ENCODE measurements at regions not wholly inside any gene's neighbourhood (a gene's known extent, or its start where the extent isn't known, plus 50 kb on each side); places are given as distances from the start of the nearest gene placed in this dataset.

DNA sequence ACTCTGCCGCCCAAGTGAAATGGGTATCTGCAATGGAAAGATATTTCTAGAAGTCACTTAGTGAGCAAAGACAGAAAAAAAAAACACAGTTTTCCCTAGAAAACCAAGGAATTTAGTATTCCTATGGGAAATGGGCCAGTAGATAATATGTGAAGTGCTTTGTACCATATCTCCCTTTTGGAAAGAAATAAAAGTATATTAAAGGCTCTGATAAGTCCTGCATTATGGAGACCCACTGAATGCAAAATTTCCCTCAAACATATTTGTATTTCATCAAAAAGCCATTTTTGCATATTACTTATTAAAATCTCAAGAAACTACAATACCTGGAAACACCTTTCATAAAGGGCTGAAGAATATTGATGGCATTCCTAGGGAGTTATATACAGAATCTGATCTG lies 51.6 kb upstream of the DYNLRB2 start:
- intact Hi-C loops (cut with micrococcal nuclease) = no loop called here
- H3K27ac Mint-ChIP-seq = no peak overlapping the region

DNA sequence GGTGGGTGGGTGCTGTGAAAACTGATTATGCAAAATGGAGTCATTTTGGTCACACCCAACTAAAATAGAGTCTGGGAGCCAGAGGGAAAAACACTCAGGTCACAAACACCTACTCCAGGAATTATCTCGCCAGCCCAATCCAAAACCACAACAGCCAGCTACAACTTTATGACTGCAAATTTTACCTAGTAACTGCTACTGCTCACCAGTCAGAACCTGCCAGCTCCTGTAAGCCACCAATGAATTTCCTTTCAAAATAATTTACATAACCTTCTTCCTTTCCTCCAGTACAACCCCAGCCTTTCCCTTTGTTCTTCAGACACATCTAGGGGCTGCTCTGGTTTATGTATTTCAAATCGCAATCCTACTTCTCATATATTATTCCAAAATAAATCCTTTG lies 52.6 kb upstream of the DYNLRB2 start:
- ChIA-PET CTCF (no interaction called here), POLR2A (no interaction called here)
- DNase-seq = no peak
- Mint-ChIP-seq H3K27ac (no peak overlapping the region), H3K4me3 (no peak overlapping the region), H3K36me3 (peaks cover 0 to 3% (median 0%) of the 10 kb centered on the region in 5 donors), H3K4me1 (peaks cover 0 to 2% (median 0%) of the 10 kb centered on the region in 7 donors), H3K9me3 (peaks cover 0 to 5% (median 0%) of the 10 kb centered on the region in 11 donors), H3K27me3 (peaks cover 5 to 25% (median 16%) of the 10 kb centered on the region in 5 donors)
- Histone ChIP-seq H3K27me3 (ENCODE audit: control insufficient read depth in 2 of 2, insufficient read depth in 2 of 2, low read length in 2 of 2) (no peaks in the 10 kb centered on the region), H3K27ac (ENCODE audit: low read depth, low read length) (no peak overlapping the region), H3K4me1 (ENCODE audit: control insufficient read depth in 2 of 2, insufficient read depth in 2 of 2, low read length in 2 of 2) (no peaks in the 10 kb centered on the region), H3K9me3 (ENCODE audit: control insufficient read depth in 2 of 3, low read length in 3 of 3) (no peaks in the 10 kb centered on the region), H3K4me3 (ENCODE audit: low read length) (no peak overlapping the region), H3K36me3 (ENCODE audit: control insufficient read depth in 2 of 3, insufficient read depth in 3 of 3, low read length in 3 of 3) (no peaks in the 10 kb centered on the region)
- no peak for ATAC-seq
- intact Hi-C loops (cut with micrococcal nuclease) = no loop called here

More for the DNA sequence above, 51.6 kb upstream of the DYNLRB2 start:
- Histone ChIP-seq H3K27ac (ENCODE audit: low read depth, low read length) (no peak overlapping the region), H3K4me1 (ENCODE audit: control insufficient read depth in 2 of 2, insufficient read depth in 2 of 2, low read length in 2 of 2) (no peaks in the 10 kb centered on the region), H3K27me3 (ENCODE audit: control insufficient read depth in 2 of 2, insufficient read depth in 2 of 2, low read length in 2 of 2) (no peaks in the 10 kb centered on the region), H3K9me3 (ENCODE audit: control insufficient read depth in 2 of 3, low read length in 3 of 3) (no peaks in the 10 kb centered on the region), H3K36me3 (ENCODE audit: control insufficient read depth in 2 of 3, insufficient read depth in 3 of 3, low read length in 3 of 3) (no peaks in the 10 kb centered on the region), H3K4me3 (ENCODE audit: low read length) (no peak overlapping the region)
- Mint-ChIP-seq H3K27me3 (peaks cover 2 to 25% (median 15%) of the 10 kb centered on the region in 5 donors), H3K36me3 (no peaks in the 10 kb centered on the region), H3K9me3 (peaks cover 0 to 2% (median 0%) of the 10 kb centered on the region in 11 donors), H3K4me3 (no peak overlapping the region), H3K4me1 (no peaks in the 10 kb centered on the region)
- DNase-seq = no peak
- CTCF ChIA-PET = no interaction called here
- POLR2A ChIA-PET = no interaction called here
- no peak for ATAC-seq

DNA sequence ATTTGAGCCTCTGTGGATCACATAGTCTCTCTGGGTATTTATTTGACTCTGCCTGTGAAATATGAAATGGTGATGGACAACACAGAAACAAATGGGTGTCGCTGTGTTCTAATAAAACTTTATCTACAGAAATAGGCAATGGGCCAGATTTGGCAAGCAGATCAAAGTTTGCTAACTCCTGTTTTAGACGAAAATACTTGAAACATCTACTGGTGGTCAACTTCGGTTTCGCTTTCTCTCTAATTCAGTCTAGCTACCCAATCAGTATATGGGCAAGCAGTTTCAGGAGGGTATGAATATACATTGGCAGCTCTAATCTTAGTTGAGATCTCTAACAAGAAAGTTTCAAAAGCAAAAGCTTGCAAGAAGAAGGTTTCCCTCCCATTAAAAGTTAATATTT lies 60.1 kb upstream of the DYNLRB2 start:
- Mint-ChIP-seq H3K27ac (no peak overlapping the region), H3K36me3 (peaks cover 0 to 3% (median 0%) of the 10 kb centered on the region in 5 donors), H3K4me3 (no peak overlapping the region), H3K4me1 (peaks cover 0 to 2% (median 0%) of the 10 kb centered on the region in 7 donors), H3K9me3 (peaks cover 0 to 8% (median 0%) of the 10 kb centered on the region in 11 donors), H3K27me3 (peaks cover 7 to 25% (median 12%) of the 10 kb centered on the region in 5 donors)
- Histone ChIP-seq H3K9me3 (ENCODE audit: control insufficient read depth in 2 of 3, low read length in 3 of 3) (no peaks in the 10 kb centered on the region), H3K27ac (ENCODE audit: low read depth, low read length) (no peak overlapping the region), H3K4me3 (ENCODE audit: low read length) (no peak overlapping the region), H3K4me1 (ENCODE audit: control insufficient read depth in 2 of 2, insufficient read depth in 2 of 2, low read length in 2 of 2) (no peaks in the 10 kb centered on the region), H3K36me3 (ENCODE audit: control insufficient read depth in 2 of 3, insufficient read depth in 3 of 3, low read length in 3 of 3) (no peaks in the 10 kb centered on the region), H3K27me3 (ENCODE audit: control insufficient read depth in 2 of 2, insufficient read depth in 2 of 2, low read length in 2 of 2) (no peaks in the 10 kb centered on the region)
- intact Hi-C loops (cut with micrococcal nuclease) = no loop called here
- ChIA-PET POLR2A (no interaction called here), CTCF (interaction anchor here (0.6 kb wide), 1 partner anchor 15 kb away, joined by 3 read pairs; no protein-coding TSS in a partner anchor)
- ATAC-seq (no peak), DNase-seq (no peak)

DNA sequence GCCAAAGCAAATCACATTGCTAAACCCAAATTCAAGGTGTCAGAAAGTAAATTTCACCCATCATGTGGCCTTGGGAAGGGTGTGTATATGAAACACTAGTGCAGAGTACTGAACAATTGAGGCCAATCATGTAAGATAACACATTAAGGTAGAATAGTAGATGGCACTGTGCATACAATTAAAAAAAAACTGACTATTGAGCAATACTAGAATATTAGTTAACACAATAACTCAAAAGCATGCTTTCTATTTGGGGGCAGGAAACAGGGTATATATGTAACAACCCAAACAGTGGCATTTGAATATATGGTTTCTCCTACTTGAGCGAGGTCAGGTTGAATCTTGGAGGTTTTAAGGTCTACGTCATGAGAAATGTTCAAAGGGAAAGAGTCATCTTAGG lies 63.0 kb upstream of the DYNLRB2 start:
- ChIA-PET POLR2A (no interaction called here), CTCF (no interaction called here)
- Mint-ChIP-seq H3K27ac (no peak overlapping the region), H3K4me1 (no peaks in the 10 kb centered on the region), H3K4me3 (no peak overlapping the region), H3K27me3 (peaks cover 0 to 14% (median 13%) of the 10 kb centered on the region in 5 donors), H3K9me3 (peaks cover 0 to 4% (median 0%) of the 10 kb centered on the region in 11 donors), H3K36me3 (no peaks in the 10 kb centered on the region)
- intact Hi-C loops (cut with micrococcal nuclease) = no loop called here
- H3K36me3 ChIP-seq (ENCODE audit: control insufficient read depth in 2 of 3, insufficient read depth in 3 of 3, low read length in 3 of 3) = no peaks in the 10 kb centered on the region
- no peaks in the 10 kb centered on the region for H3K27me3 ChIP-seq (ENCODE audit: control insufficient read depth in 2 of 2, insufficient read depth in 2 of 2, low read length in 2 of 2)
- ATAC-seq (no peak), DNase-seq (no peak)
- H3K9me3 ChIP-seq (ENCODE audit: control insufficient read depth in 2 of 3, low read length in 3 of 3) = no peaks in the 10 kb centered on the region
- no peak overlapping the region for H3K27ac ChIP-seq (ENCODE audit: low read depth, low read length)
- no peak overlapping the region for H3K4me3 ChIP-seq (ENCODE audit: low read length)
- H3K4me1 ChIP-seq (ENCODE audit: control insufficient read depth in 2 of 2, insufficient read depth in 2 of 2, low read length in 2 of 2) = no peaks in the 10 kb centered on the region

DNA sequence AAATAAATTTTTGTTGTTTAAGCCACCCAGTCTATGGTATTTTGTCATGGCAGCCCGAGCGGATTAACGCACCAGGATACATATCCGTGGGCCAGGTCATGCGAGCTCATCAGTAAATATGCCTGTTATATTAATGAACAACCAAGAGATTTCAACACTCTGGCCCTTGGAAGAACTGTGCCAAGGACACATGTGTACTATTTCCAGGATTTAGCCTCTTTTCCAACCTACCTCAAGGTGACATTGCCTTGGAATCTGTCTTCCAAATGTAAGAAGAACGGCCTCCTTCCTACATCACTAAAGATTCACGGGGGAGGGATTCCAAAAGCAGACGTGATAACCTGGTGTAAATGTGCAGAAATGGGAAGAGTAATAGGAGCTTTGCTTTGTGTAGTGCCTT lies 72.8 kb upstream of the DYNLRB2 start:
- H3K27ac Mint-ChIP-seq = no peak overlapping the region
- Histone ChIP-seq H3K27me3 (ENCODE audit: control insufficient read depth in 2 of 2, insufficient read depth in 2 of 2, low read length in 2 of 2) (no peaks in the 10 kb centered on the region), H3K27ac (ENCODE audit: low read depth, low read length) (no peak overlapping the region), H3K9me3 (ENCODE audit: control insufficient read depth in 2 of 3, low read length in 3 of 3) (no peaks in the 10 kb centered on the region), H3K4me1 (ENCODE audit: control insufficient read depth in 2 of 2, insufficient read depth in 2 of 2, low read length in 2 of 2) (no peaks in the 10 kb centered on the region), H3K36me3 (ENCODE audit: control insufficient read depth in 2 of 3, insufficient read depth in 3 of 3, low read length in 3 of 3) (no peaks in the 10 kb centered on the region), H3K4me3 (ENCODE audit: low read length) (no peak overlapping the region)
- H3K27me3 Mint-ChIP-seq = peaks cover 9 to 21% (median 16%) of the 10 kb centered on the region in 5 donors
- POLR2A ChIA-PET = no interaction called here
- DNase-seq (no peak), ATAC-seq (no peak)
- CTCF ChIA-PET = interaction anchor here (0.7 kb wide), 1 partner anchor 914 kb away, joined by 3 read pairs; no protein-coding TSS in a partner anchor
- H3K4me3 Mint-ChIP-seq = no peak overlapping the region
- intact Hi-C loops (cut with micrococcal nuclease) = loop anchor here in 1 of 2 donors (10.0 kb wide), 1 partner anchor 1763 kb away; no protein-coding TSS in a partner anchor
- H3K9me3 Mint-ChIP-seq = peaks cover 0 to 6% (median 0%) of the 10 kb centered on the region in 11 donors
- peaks cover 0 to 3% (median 0%) of the 10 kb centered on the region in 7 donors for H3K4me1 Mint-ChIP-seq
- H3K36me3 Mint-ChIP-seq = no peaks in the 10 kb centered on the region

DNA sequence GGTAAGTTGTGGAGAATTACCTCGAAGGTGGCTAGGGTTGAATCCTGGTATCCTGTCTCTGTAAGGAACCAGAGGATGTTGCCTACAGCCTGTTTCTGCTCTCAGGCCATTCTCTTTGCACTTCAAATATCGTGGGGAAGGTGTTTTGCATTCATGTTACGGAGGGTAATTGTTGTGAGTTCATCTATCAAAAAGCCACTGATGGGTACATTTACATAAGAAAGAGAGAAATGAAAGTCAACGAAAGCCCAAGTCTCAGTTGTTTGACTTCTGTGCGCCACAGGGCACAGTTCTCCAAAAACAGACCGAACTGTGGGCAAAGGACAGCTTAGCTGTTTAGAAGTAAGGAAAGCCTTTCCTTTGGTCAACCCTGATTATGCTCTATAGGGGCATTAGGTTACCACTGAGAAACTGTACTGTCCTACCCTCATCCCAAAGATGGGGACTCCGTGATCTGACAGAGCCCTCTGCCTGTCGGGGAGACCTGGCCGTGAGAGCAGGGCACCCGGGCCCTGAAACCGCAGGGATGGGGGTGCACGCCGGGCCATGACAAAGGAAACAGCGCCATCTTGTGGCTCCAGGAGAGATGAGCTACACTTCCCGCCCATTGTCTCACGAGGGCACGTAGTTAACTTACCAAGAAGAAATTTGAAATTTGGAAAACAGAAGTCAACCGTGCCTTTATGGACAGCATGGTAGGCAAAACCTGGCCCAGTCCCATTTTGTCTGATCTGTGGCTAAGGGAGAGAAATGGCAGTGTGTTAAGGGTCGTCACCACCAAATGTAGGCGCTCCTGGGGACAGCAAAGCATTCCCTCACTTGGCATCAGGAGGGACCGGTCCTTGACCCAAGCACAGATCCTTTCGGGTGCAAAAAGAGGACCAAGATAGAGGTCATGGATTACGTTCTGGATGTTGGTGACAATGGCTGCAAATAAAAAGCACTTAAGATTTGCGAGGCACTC lies 74.5 kb upstream of the DYNLRB2 start:
- no peak overlapping the region for H3K27ac Mint-ChIP-seq
- intact Hi-C loops (cut with micrococcal nuclease) = loop anchor here in 1 of 2 donors (10.0 kb wide), 1 partner anchor 1762 kb away; no protein-coding TSS in a partner anchor
- no peak overlapping the region for H3K4me3 Mint-ChIP-seq
- ATAC-seq (peak; percentile 77), DNase-seq (peak in 7 of 9 donors; percentile 25 to 59 (median 34))
- H3K27me3 Mint-ChIP-seq = peaks cover 12 to 22% (median 16%) of the 10 kb centered on the region in 5 donors
- ChIA-PET CTCF (interaction anchor here (0.6 kb wide), 1 partner anchor 362 kb away, joined by 3 read pairs; no protein-coding TSS in a partner anchor), POLR2A (no interaction called here)
- Histone ChIP-seq H3K9me3 (ENCODE audit: control insufficient read depth in 2 of 3, low read length in 3 of 3) (no peaks in the 10 kb centered on the region), H3K36me3 (ENCODE audit: control insufficient read depth in 2 of 3, insufficient read depth in 3 of 3, low read length in 3 of 3) (no peaks in the 10 kb centered on the region), H3K4me1 (ENCODE audit: control insufficient read depth in 2 of 2, insufficient read depth in 2 of 2, low read length in 2 of 2) (no peaks in the 10 kb centered on the region), H3K27me3 (ENCODE audit: control insufficient read depth in 2 of 2, insufficient read depth in 2 of 2, low read length in 2 of 2) (no peaks in the 10 kb centered on the region), H3K4me3 (ENCODE audit: low read length) (no peak overlapping the region), H3K27ac (ENCODE audit: low read depth, low read length) (no peak overlapping the region)
- H3K9me3 Mint-ChIP-seq = peaks cover 0 to 6% (median 0%) of the 10 kb centered on the region in 11 donors
- H3K36me3 Mint-ChIP-seq = no peaks in the 10 kb centered on the region
- peaks cover 0 to 3% (median 0%) of the 10 kb centered on the region in 7 donors for H3K4me1 Mint-ChIP-seq

All from naive thymus-derived CD4-positive, alpha-beta T cell (primary cell).